ENCODE measurements at regions not wholly inside any gene's neighbourhood (a gene's known extent, or its start where the extent isn't known, plus 50 kb on each side); places are given as distances from the start of the nearest gene placed in this dataset.
A peak's percentile ranks its signal among the peaks of the same experiment; 100 is the strongest.
"Not testable (repeated sequence)": the region's sequence is repeated elsewhere in the genome, so short reads cannot be mapped to it uniquely, and the experiment has no call there.

DNA sequence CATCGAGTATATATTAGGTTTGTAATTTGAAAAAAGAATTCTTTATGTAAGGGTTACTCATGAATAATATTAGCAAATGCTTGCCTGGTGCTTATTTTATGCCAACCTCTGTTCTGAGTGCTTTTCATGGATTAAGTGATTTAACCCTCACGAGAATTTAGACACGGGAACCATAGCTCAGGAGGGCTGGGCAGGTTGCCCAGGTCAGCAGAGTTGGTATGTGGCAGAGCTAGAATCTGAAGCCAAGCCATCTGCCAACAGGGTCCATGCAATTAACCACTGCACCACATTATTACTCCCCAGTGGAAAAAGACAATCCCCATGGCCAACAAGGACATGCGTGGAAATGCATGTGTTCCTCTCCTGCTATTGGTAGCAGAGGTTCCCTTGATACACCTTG is 345.6 kb downstream of the CDC5L start:
- no peaks in the 10 kb centered on the region for H3K27me3 ChIP-seq (ENCODE audit: control insufficient read depth, insufficient read depth, low read length)
- DNase-seq: no peak
- no peak overlapping the region for H3K4me3 ChIP-seq (ENCODE audit: insufficient read depth, low read depth, low read length)
- H3K36me3 ChIP-seq (replicated peaks; ENCODE audit: control insufficient read depth, insufficient read depth, low read length): no peaks in the 10 kb centered on the region

DNA sequence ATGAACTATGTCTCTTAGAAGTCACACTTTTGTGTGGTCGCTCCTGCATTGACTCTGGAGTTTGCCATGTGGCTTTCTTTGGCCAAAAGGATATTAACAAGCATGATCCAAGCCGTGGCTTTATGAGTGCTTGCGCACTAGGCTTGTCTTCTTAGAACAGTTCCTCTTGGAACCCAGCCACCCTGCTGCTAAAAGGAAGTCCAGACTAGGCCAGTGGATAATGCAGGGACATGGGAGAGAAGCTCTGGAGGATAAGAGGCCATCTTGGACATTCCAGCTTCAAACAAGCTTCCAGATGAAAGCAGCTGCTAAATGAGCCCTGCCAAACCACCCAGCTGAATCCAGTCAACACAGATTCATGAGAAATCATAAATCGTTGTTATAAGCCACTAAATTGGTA is 346.4 kb downstream of the CDC5L start:
- Histone ChIP-seq H3K27me3 (ENCODE audit: control insufficient read depth, insufficient read depth, low read length) (no peaks in the 10 kb centered on the region), H3K36me3 (replicated peaks; ENCODE audit: control insufficient read depth, insufficient read depth, low read length) (no peaks in the 10 kb centered on the region), H3K4me3 (ENCODE audit: insufficient read depth, low read depth, low read length) (no peak overlapping the region)
- DNase-seq: no peak

DNA sequence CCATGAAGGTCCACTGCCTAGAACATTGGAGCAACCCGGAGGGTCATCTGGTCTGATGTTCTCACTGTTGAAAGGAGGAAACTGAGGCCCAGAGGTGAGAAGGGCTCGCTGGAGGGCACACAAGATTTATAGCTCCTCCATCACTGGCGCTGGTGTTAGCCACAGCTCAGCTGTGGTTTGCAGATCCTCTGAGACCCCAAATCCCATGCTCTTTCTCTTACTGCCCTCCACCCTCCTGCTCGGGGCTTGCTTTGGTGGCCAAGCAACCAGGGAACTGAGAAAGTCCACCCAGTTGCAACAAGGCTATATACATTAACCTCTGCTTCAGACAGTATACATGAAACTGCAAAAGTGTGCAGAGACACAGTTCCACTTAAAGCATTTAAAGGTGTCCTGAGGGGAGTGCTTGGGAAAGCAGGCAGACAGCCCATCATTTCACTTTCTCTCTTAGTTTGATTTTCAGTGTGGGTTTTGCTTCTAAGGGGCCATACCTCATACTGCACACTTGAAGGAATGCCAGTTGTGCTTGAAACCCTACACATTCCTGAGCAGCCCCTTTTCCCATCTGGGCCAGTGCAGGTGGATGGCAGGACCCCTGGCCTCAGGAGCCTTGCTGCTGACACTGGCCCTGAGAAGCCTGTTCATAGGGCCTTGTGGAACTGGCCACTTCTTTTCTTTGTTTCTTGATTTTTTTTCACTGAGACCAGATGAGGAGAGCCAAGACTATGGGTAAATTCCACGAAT is 347.6 kb downstream of the CDC5L start:
- DNase-seq: no peak
- no peaks in the 10 kb centered on the region for H3K27me3 ChIP-seq (ENCODE audit: control insufficient read depth, insufficient read depth, low read length)

GRCh38 chr6:44735630-44735963 is 348.1 kb downstream of the CDC5L start:
- Histone ChIP-seq H3K27me3 (ENCODE audit: control insufficient read depth, insufficient read depth, low read length) (no peaks in the 10 kb centered on the region), H3K36me3 (replicated peaks; ENCODE audit: control insufficient read depth, insufficient read depth, low read length) (no peaks in the 10 kb centered on the region), H3K4me3 (ENCODE audit: insufficient read depth, low read depth, low read length) (no peak overlapping the region)
- no peak for DNase-seq

More for the DNA sequence above, 347.6 kb downstream of the CDC5L start:
- Histone ChIP-seq H3K4me3 (ENCODE audit: insufficient read depth, low read depth, low read length) (no peak overlapping the region), H3K36me3 (replicated peaks; ENCODE audit: control insufficient read depth, insufficient read depth, low read length) (no peaks in the 10 kb centered on the region)

DNA sequence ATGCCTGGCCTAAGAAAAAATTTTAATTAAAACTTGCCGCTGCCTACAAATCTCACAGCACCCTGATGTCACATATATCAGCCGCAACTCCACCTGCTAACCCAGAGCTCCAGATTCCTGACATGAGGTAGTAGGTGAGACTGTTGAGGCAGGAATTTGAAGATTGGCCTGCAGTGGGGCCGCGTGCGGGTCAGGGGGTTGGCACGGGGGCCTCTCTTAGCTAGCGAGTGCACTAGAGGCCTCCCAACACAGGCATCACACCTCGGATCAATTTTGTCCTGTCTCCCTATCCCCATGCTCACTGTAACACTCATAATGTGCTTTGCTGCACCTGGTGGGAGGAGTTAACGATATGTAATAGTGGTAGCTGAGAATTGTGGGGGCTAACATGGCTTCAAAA is 349.8 kb downstream of the CDC5L start:
- no peaks in the 10 kb centered on the region for H3K27me3 ChIP-seq (ENCODE audit: control insufficient read depth, insufficient read depth, low read length)
- no peak for DNase-seq
- no peaks in the 10 kb centered on the region for H3K36me3 ChIP-seq (replicated peaks; ENCODE audit: control insufficient read depth, insufficient read depth, low read length)
- no peak overlapping the region for H3K4me3 ChIP-seq (ENCODE audit: insufficient read depth, low read depth, low read length)

GRCh38 chr6:44737829-44738528 is 350.5 kb downstream of the CDC5L start:
- no peaks in the 10 kb centered on the region for H3K36me3 ChIP-seq (replicated peaks; ENCODE audit: control insufficient read depth, insufficient read depth, low read length)
- H3K4me3 ChIP-seq (ENCODE audit: insufficient read depth, low read depth, low read length): no peak overlapping the region
- DNase-seq: no peak
- H3K27me3 ChIP-seq (ENCODE audit: control insufficient read depth, insufficient read depth, low read length): no peaks in the 10 kb centered on the region

DNA sequence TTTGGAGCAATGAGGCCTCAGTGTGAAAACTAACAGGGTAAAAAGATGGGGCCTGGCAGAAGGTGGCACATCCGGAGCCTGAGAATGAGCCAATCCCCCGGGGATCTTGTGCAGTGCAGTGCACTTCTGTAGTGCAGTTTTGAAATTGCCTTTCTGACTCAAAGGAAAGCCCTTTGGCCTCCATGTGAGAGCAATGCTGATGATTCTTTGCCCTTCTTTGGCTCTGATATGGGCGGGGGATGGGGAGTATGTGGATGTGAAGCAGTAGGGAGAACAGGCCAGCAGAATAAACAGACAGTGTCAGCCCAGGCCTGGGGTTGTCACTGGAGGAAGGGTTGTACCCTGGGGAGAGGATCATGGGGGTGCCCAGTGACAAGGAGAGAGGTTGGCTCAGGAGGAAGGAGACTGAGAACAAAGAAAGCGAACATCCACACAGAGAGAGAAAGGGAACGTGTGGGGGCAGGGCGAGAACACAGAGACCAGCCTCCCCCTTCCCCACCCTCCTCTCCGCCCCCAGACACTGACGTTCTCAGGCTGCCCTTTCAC is 351.2 kb downstream of the CDC5L start:
- DNase-seq: peak; percentile 57
- no peaks in the 10 kb centered on the region for H3K27me3 ChIP-seq (ENCODE audit: control insufficient read depth, insufficient read depth, low read length)
- H3K4me3 ChIP-seq (ENCODE audit: insufficient read depth, low read depth, low read length): no peak overlapping the region
- H3K36me3 ChIP-seq (replicated peaks; ENCODE audit: control insufficient read depth, insufficient read depth, low read length): no peaks in the 10 kb centered on the region

GRCh38 chr6:44739181-44739580 is 351.7 kb downstream of the CDC5L start:
- no peaks in the 10 kb centered on the region for H3K27me3 ChIP-seq (ENCODE audit: control insufficient read depth, insufficient read depth, low read length)
- no peaks in the 10 kb centered on the region for H3K36me3 ChIP-seq (replicated peaks; ENCODE audit: control insufficient read depth, insufficient read depth, low read length)
- no peak overlapping the region for H3K4me3 ChIP-seq (ENCODE audit: insufficient read depth, low read depth, low read length)
- peak; percentile 57 for DNase-seq

DNA sequence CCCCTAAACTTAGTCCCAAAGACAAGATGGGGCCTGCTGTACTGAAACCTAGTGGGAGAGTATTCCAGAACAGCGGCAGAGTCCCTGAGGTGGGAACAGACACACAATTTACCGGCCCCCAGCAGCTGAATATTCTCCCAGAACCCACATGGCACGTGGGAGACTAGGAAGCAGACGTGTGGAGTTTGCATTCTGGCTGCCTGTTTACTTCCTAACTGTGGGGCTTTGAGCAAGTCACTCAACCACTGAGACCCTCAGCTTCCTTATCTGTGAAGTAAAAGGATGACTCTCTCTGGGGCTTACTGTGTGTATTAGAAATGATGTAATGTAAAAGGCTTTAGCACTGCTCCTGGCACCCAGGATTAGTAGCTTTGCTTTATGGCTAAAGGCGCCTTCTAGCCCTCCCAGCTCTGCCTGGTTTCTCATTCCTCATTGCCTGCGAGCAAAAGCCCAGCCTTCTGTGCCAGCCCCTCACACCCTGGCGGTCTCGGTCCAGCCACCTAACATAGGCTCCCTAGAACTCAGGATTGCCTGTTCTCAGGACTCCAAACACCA is 353.1 kb downstream of the CDC5L start:
- no peak for DNase-seq

DNA sequence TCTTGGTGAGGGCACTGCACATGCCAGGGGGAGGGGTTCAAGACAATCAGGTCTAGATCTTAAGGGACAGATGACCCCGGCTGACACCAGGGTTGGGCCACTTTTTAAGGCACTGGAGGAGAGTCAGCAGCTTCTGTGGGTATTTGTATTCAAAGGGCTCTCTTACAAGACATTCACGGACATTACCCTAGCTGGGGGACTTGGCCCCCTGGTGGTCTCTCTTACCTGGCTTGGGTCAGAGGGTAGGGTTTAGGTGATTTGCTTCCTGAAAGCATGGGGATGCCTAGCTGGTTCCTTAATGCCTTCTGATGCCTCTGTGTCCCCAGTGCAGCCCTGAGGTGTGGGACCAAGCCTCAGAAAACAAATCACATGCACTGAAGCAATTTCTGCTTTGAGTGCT is 354.7 kb downstream of the CDC5L start:
- H3K27me3 ChIP-seq (ENCODE audit: control insufficient read depth, insufficient read depth, low read length): no peaks in the 10 kb centered on the region
- DNase-seq: peak; percentile 59
- no peak overlapping the region for H3K4me3 ChIP-seq (ENCODE audit: insufficient read depth, low read depth, low read length)
- H3K36me3 ChIP-seq (replicated peaks; ENCODE audit: control insufficient read depth, insufficient read depth, low read length): no peaks in the 10 kb centered on the region

More for the DNA sequence above, 353.1 kb downstream of the CDC5L start:
- H3K4me3 ChIP-seq (ENCODE audit: insufficient read depth, low read depth, low read length): no peak overlapping the region
- H3K36me3 ChIP-seq (replicated peaks; ENCODE audit: control insufficient read depth, insufficient read depth, low read length): no peaks in the 10 kb centered on the region
- H3K27me3 ChIP-seq (ENCODE audit: control insufficient read depth, insufficient read depth, low read length): no peaks in the 10 kb centered on the region

DNA sequence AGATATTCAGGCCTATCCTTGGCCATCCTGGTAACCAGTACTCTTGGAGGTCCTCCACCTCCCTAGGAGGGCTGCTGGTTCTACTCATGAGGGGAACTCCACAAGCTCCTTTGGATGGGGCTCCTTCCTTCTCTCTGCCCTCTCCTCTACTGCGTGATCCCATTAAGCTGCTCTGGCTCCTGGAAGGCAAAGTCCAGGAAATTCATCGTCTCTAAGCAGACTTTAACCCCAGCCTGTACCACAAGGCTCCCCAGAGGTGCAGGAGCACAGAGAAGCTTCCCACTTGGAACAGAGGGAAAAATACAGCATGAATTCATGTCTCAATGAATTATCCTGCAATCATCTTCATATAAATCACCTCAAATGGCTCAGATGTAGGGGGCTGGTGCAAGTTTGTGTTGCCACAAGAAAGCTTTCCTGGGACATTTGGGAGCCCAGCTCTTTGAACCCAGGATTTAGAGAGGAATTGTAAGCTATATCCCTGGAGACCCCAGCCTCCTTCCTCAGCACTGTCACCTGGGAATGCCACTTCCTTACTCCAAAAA is 355.4 kb downstream of the CDC5L start:
- Histone ChIP-seq H3K36me3 (replicated peaks; ENCODE audit: control insufficient read depth, insufficient read depth, low read length) (no peaks in the 10 kb centered on the region), H3K4me3 (ENCODE audit: insufficient read depth, low read depth, low read length) (no peak overlapping the region), H3K27me3 (ENCODE audit: control insufficient read depth, insufficient read depth, low read length) (no peaks in the 10 kb centered on the region)
- no peak for DNase-seq

- H3K36me3 ChIP-seq (replicated peaks; ENCODE audit: control insufficient read depth, insufficient read depth, low read length); H3K27me3 ChIP-seq (ENCODE audit: control insufficient read depth, insufficient read depth, low read length); H3K4me3 ChIP-seq (ENCODE audit: insufficient read depth, low read depth, low read length); DNase-seq: not testable (repeated sequence)
Observed at GRCh38 chr6:44760116-44760515, 372.6 kb downstream of the CDC5L start.

DNA sequence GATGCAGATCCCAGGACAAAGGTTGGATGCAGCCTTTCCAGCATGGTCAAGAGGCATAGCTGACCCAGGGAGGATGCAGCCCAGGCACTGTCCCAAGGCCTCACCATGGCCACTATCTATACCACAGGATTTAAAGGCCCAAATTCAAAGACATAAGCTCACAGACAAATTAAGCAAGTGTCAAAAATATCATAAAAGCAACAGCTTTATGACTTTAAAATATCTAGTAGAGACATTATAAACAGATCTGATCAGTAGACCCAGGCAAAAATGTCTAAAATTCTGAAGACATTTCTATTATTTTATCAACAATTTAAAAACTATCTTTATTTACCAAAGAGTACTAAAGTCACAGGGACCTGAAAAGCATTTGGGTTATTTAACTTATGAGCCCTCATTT is 373.5 kb downstream of the CDC5L start:
- Histone ChIP-seq H3K27me3 (ENCODE audit: control insufficient read depth, insufficient read depth, low read length) (no peaks in the 10 kb centered on the region), H3K4me3 (ENCODE audit: insufficient read depth, low read depth, low read length) (no peak overlapping the region)

DNA sequence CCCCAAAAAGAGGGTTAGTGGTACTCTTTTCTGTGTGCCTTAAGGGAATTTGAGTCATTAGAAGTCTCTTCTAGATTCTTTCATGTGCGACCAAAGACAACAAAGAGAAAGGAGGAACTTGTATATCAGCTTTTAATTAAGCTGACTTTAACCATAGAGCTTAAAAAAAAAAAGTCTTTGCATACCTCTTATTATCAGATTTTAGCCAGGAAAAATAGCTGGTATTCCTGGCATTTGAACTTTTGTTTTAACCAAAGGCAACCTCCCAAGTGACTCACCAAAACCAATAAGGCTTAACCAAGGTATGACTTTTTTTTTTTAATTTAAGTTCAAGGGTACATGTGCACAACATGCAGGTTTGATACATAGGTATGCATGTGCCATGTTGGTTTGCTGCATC is 375.0 kb downstream of the CDC5L start:
- Histone ChIP-seq H3K36me3 (replicated peaks; ENCODE audit: control insufficient read depth, insufficient read depth, low read length) (no peaks in the 10 kb centered on the region), H3K27me3 (ENCODE audit: control insufficient read depth, insufficient read depth, low read length) (no peaks in the 10 kb centered on the region), H3K4me3 (ENCODE audit: insufficient read depth, low read depth, low read length) (no peak overlapping the region)
- no peak for DNase-seq

More for the DNA sequence above, 373.5 kb downstream of the CDC5L start:
- H3K36me3 ChIP-seq (replicated peaks; ENCODE audit: control insufficient read depth, insufficient read depth, low read length): no peaks in the 10 kb centered on the region
- DNase-seq: no peak
